ENCODE measurements at regions not wholly inside any gene's neighbourhood (a gene's known extent, or its start where the extent isn't known, plus 50 kb on each side); places are given as distances from the start of the nearest gene placed in this dataset.

DNA sequence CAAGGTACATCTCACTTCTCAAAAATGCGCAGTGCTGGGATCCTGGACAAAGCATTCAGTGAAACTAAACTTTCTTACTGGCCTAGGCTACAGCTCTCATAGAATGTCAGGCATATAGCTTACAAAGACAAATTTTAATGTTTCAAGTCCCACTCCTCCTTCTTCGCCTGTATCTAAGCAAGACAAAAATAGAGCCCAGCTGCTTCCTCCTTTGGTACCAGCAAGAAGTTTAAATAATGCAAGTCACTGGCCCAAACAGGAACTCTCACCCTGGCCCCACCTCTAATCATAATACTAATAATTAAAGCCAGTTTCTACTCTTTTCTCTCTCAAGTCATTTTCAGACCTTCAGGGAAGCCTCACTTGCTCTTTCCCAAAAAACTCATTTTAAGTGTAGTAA is 1267.9 kb downstream of the MRPL39 start:
- TF ChIP-seq POLR2A (IDR thresholded peaks at IDR 0.05) (no peak), CTCF (IDR thresholded peaks at IDR 0.05) (no peak)
